GM18498 (cell line): ENCODE measurements at regions not wholly inside any gene's neighbourhood (a gene's known extent, or its start where the extent isn't known, plus 50 kb on each side); places are given as distances from the start of the nearest gene placed in this dataset.

Source experiments
- ATAC-seq: cut with Tn5 transposase; IDR thresholded peaks from one replicate; pipeline ENCODE4 v1.9.1; 2021; ENCODE audit warnings: mild to moderate bottlenecking, moderate library complexity; ENCODE audit not compliant: unreplicated experiment

DNA sequence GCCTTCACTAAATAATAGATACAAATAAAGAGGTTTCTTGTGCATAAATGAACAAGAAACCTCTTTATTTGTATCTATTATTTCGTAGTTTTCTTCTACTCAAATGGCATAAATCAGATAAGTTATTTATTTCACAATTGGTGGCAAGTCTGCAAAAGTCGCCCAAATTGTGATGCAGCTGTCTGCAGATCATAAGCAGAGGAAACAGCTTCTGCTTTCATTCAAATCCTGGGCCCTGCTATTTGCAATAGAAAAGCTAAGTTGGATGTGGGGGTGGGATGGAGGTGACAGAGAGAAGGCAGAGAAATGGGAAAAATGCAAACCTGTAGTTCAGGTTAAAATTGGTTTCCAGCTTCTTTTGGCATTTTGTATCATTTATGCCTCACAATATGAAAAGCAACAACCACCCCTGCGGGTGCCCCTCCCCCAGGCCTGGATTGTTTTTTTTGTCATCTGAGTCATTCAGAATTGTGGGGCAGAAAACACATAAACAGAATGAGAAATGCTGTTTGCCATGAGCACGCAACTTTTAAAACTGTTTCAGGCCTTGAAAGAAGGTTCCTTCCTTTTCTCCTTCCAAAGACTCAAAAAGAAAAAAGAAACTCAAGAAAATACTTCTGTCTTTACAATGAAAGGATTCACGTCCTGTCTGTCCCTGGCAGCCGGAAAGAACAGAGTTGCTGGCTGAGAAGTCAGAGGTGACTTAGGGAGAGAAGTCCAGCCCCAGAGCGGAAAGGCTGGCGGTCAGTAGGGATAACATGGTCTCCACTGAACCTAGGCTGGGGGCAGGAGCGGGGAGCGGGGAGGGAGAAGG lies 132.9 kb downstream of the BAMBI start:
- ATAC-seq = no peak

- no peak for ATAC-seq
Measured at GRCh38 chr10:28811639-28812349, 134.5 kb downstream of the BAMBI start.

DNA sequence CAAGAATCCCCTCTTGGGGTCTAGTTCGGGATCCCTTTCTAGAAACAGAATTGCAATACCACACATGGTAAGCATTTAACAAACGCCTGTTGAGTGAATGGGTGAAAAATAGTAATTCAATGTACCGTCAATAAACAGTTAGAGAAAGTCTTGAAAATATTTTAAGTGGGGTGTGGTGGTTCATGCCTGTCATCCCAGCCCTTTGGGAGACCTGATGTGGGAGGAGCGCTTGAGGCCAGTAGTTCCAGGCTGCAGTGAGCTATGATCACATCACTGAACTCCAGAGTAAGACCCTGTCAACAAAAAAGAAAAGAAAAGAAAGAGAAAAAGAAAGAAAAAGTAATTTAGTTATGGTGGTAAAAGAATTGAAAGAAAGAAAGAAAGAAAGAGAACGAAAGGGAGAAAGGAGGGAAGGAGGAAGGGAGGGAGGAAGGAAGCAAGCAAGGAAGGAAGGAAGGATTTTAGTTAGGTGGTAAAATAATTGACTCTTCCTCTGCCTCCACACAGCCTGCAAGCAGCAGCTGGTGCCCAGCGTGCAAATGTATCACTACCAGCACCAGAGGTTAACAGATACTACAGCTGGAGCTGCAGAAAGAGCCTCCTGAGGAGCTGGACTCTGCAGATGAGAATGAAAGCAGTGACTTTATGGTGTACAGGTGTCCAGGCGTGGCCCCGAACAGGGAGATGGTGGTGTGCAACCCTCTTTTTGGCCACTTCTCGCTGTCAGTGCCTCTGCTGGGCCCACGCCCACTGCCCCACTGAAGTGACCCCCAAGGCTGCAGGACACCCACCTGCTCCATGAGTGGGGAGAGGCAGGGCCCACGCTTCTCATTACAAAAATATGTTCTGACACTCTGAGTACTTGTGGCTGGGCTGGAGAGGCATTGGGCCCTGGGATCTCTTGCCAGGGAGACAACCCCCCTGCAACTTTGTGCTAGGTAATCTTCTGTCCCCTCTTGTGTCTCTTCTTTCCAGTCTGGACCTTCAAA lies 135.4 kb downstream of the BAMBI start:
- no peak for ATAC-seq

- ATAC-seq = no peak
Measured at GRCh38 chr10:28815681-28816080, 138.4 kb downstream of the BAMBI start.

- no peak for ATAC-seq
Measured at GRCh38 chr10:28822719-28823464, 145.6 kb downstream of the BAMBI start.

GRCh38 chr10:28823501-28824075 lies 146.3 kb downstream of the BAMBI start:
- no peak for ATAC-seq

GRCh38 chr10:28833313-28833712 lies 156.0 kb downstream of the BAMBI start:
- ATAC-seq = no peak

DNA sequence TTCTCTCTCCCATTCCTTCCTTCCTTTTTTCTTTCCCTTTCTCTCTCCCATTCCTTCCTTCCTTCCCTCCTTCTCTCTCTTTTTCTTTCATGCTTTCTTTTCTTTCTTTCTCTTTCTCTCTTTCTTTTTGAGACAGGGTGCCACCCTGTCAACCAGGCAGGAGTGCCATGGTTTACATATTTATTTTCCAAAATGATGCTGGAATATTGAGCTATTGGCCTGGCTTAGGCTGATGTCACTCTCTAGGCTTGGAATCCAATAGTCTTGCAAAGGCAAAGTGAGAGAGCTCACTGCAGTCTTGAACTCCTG lies 159.1 kb downstream of the BAMBI start:
- no peak for ATAC-seq

DNA sequence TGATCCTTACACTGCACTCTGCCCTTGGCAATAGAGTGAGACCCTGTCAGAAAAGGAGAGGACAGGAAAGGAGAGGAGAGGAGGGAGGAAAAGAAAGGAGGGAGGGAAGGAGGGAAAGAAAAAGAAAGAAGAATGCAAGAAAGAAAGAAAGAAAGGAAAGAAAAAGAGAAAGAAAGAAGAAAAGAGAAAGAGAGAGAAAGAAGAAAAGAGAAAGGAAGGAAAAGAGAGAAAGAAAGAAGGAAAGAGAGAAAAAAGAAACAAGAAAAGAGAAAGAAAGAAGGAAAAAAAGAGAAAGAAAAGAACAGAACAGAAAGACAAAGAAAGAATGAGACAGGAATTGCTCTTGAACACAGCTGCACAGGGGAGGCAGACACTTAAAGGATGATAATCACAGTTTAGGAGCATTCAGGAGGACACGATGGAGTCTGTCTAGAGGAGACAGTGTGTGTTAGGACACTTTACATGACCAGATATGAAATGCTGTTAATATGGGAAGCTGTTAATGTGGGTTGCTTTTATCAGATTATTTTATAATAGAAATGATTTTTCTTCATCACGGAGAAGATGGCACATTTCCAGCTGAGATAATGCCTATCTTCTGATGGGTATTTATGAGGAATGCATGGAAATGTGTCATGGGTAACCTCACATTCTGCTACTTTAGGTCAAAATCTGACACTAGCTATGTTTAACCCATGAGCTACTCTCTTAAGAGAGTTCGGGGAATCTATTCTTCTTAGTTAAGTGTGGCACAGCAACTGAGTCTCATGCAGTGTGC lies 160.5 kb downstream of the BAMBI start:
- no peak for ATAC-seq

DNA sequence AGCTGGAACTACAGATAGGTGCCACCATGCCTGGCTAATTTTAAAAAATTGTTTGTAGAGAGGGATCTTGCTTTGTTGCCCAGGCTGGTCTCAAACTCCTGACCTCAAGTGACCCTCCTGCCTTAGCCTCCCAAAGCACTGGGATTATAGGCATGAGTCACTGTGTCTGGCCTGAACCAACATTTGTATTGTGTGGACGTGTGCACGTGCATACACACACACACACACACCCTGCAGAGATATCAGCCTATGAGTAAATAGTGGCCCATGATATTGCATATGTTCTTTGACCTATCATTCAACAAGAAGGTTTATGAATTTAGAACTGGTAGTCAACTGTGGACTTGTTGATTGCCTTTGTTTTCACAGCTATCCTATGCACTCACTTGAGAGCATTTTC lies 161.6 kb downstream of the BAMBI start:
- no peak for ATAC-seq

DNA sequence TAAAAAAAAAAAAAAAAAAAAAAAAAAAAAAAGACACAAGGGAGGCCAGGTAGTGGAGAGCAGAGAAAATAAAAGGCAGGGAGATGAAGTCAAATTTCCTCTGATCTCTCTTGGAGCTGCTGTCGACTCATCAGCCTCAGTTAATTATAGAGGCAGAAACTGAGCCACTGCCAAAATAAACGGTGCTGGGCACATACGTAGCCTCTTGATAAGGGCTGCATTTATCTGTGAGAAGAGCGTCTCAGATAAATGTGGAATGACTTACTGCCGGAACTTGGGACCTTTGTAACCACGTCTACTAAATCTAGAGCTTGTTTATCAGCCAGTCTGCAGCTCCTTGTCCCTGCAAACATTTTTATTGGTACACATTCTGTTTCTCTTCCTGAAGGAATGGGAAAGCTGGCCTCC lies 162.3 kb downstream of the BAMBI start:
- ATAC-seq = no peak

DNA sequence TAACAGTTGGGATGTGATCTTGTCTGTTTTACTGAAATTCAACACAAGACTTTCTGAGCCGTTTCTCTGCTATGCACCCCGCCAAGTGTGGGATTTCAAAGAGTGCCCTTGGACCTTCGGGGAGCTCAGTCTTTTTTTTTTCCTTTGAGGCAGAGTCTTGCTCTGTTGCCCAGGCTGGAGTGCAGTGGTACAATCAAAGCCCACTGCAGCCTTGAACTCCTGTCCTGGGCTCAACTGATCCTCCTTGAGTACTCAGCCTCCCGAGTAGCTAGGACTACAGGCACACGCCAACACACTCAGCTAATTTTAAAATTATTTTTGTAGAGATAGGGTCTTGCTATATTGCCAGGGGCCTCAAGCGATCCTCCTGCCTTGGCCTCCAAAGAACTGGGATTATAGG lies 162.9 kb downstream of the BAMBI start:
- no peak for ATAC-seq

GRCh38 chr10:28840971-28841370 lies 163.7 kb downstream of the BAMBI start:
- no peak for ATAC-seq

GRCh38 chr10:28841625-28842024 lies 164.3 kb downstream of the BAMBI start:
- no peak for ATAC-seq

DNA sequence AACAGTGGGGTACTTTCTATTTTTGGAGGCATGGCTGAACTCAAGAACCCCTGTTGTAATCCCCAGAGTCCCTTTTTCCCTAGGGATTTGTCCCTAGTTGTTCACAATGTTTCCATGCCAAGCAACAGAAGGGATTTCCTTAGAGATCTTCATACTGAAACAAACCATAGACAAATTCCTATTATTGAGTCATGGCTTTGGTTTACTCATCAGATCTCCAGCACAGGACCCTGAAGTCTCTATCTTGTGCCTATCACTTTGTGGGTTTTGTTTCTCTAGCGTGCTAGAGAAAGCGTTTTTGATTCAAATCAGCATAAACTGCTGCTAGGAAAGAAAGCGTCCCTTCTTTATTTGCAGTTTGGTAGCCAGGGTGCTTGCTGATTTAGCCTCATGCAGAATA lies 165.0 kb downstream of the BAMBI start:
- no peak for ATAC-seq

- no peak for ATAC-seq
Measured at GRCh38 chr10:28845009-28845682, 167.8 kb downstream of the BAMBI start.

- ATAC-seq = no peak
Measured at GRCh38 chr10:28849309-28849708, 172.0 kb downstream of the BAMBI start.

DNA sequence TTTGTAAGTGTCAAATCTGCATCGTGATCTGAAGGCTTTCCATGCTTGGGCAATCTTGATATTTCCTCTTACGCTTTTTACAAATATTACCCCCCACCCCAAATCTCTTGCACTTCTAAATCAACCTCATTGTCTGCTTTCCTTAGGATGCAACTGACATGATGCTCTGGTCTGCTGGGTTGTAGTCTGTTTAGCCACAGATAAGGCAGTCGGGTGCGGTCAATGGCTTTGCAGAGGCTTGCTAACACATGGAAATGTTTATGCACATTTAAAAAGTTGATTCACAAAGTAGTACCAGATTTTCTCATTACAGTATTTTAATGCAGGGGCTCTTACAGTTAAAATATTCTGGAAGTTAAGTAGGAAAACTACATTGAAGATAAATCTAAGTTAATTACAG lies 172.5 kb downstream of the BAMBI start:
- no peak for ATAC-seq

DNA sequence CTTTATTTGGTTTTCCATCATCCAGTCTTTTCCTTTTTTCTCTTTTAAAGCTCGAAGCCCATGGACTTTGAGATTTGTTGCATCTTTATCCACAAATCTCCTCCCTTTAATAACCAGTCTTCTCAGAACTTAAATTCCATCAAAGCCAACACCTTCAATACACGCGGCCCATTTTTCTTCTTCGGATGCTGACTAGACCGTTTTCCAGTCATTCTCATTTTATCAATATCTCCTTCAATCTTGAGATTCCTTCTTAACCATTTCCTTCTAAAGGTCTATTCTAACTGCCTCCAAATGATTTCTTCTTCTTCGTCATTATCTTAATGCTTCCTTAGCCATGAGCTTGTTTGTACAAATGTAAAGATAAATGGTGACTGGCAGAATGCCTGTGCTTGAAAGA lies 173.5 kb downstream of the BAMBI start:
- no peak for ATAC-seq
